GM12878 (cell line): ENCODE measurements at regions not wholly inside any gene's neighbourhood (a gene's known extent, or its start where the extent isn't known, plus 50 kb on each side); places are given as distances from the start of the nearest gene placed in this dataset.

Source experiments
- ATAC-seq: fragments of 200-7000 bp; cut with Tn5 transposase; 3 replicates; pipeline ENCODE4 v1.9.1; 2020; ENCODE audit warnings: mild to moderate bottlenecking, moderate library complexity
- BruUV-seq: library from RNA; stranded (reverse); fragments of 400-500 nt; replicated peaks from 2 replicates; lab custom pipeline; 2021; lab: Mats Ljungman, UMichigan
- CTCF ChIA-PET: fragments of 300-600 bp; sonication (Branson Sonifier 250); formaldehyde crosslinking; extraction: SDS; loops from one replicate; lab custom pipeline; 2021; ENCODE audit warnings: inconsistent platforms; lab: Yijun Ruan, JAX
- POLR2A ChIA-PET: fragments of 350-600 bp; formaldehyde crosslinking; extraction: SDS; loops from one replicate; lab custom pipeline; 2021; ENCODE audit warnings: inconsistent platforms; lab: Charles Lee
- RAD21 ChIA-PET: fragments of 300-600 bp; sonication (Branson Sonifier 250); formaldehyde crosslinking; loops from one replicate; lab custom pipeline; 2023; ENCODE audit warnings: antibody characterized with exemption; ENCODE audit not compliant: unreplicated experiment; lab: Charles Lee
- SMC1A ChIA-PET: fragments of 300-600 bp; sonication (Branson Sonifier 250); formaldehyde crosslinking; loops from one replicate; lab custom pipeline; 2023; ENCODE audit not compliant: unreplicated experiment, uncharacterized antibody; lab: Charles Lee
- DNase-seq: peaks from one replicate; pipeline ENCODE4 v3.0.0-alpha.2; 2011; ENCODE audit warnings: low read depth, low spot score
- FAIRE-seq: peaks from 3 replicates; lab custom pipeline; 2011; peaks lifted over from hg19 to GRCh38; lab: Jason Lieb, UNC
- H2AFZ ChIP-seq: 2 replicates; pipeline ENCODE4 v1.6.0; 2011; ENCODE audit warnings: low read depth, low read length, control low read depth; ENCODE audit not compliant: control insufficient read depth
- H3K27ac ChIP-seq: 2 replicates; pipeline ENCODE4 v1.5.1; 2011; ENCODE audit warnings: control low read depth; ENCODE audit not compliant: control insufficient read depth, insufficient read depth
- H3K27me3 ChIP-seq, 2 experiments: replicated peaks in 1 of 2; 2 replicates each; pipeline versions ENCODE4 v1.6.0 to v1.6.1; 2011; ENCODE audit warnings: low read length in 1 of 2; ENCODE audit not compliant: control insufficient read depth in 2 of 2, insufficient read depth in 2 of 2
- H3K36me3 ChIP-seq, 2 experiments: 2 replicates each; pipeline ENCODE4 v1.5.1; 2011; ENCODE audit warnings: low read length in 1 of 2; ENCODE audit not compliant: control insufficient read depth in 2 of 2, insufficient read depth in 2 of 2
- H3K4me1 ChIP-seq: 2 replicates; pipeline ENCODE4 v1.6.1; 2011; ENCODE audit warnings: mild to moderate bottlenecking, low read length, moderate library complexity, mixed read lengths; ENCODE audit not compliant: control insufficient read depth, insufficient read depth
- H3K4me2 ChIP-seq: 2 replicates; pipeline ENCODE4 v1.6.0; 2011; ENCODE audit warnings: control low read depth; ENCODE audit not compliant: control insufficient read depth, insufficient read depth
- H3K4me3 ChIP-seq: fragments of 200-600 bp; sonication (generic); 2 replicates; pipeline ENCODE4 v1.5.1; 2016
- H3K79me2 ChIP-seq: 2 replicates; pipeline ENCODE4 v1.6.0; 2011; ENCODE audit warnings: low read length; ENCODE audit not compliant: control insufficient read depth, insufficient read depth
- H3K9ac ChIP-seq: 2 replicates; pipeline ENCODE4 v1.8.0; 2011; ENCODE audit warnings: low read length, control low read depth, mixed read lengths; ENCODE audit not compliant: control insufficient read depth, insufficient read depth
- H3K9me3 ChIP-seq: replicated peaks from 3 replicates; pipeline ENCODE4 v1.5.1; 2011; ENCODE audit warnings: mild to moderate bottlenecking, low read length; ENCODE audit not compliant: control insufficient read depth, insufficient read depth
- H4K20me1 ChIP-seq: 2 replicates; pipeline ENCODE4 v1.6.0; 2011; ENCODE audit not compliant: control insufficient read depth, insufficient read depth
- EED ChIP-seq: sonication (generic); IDR thresholded peaks from 2 replicates; pipeline ENCODE4 v1.6.1; 2016; ENCODE audit warnings: antibody characterized with exemption, low read depth
- MAX ChIP-seq: IDR thresholded peaks from 2 replicates; pipeline ENCODE4 v1.6.1; 2012; ENCODE audit warnings: low read depth, low read length, improper control_type of control experiment
- TAF1 ChIP-seq: IDR thresholded peaks from 2 replicates; pipeline ENCODE4 v1.6.1; 2011; ENCODE audit warnings: mild to moderate bottlenecking, low read depth, low read length, borderline replicate concordance
- TARDBP ChIP-seq: IDR thresholded peaks from 2 replicates; pipeline ENCODE4 v1.6.1; 2016; ENCODE audit warnings: borderline replicate concordance
- TBL1XR1 ChIP-seq: IDR thresholded peaks from 2 replicates; pipeline ENCODE4 v1.6.1; 2012; ENCODE audit warnings: low read depth, low read length, improper control_type of control experiment
- WGBS: methylation state at CpG from one replicate; pipeline ENCODE4 v1.1.6; 2016; ENCODE audit warnings: low lambda C conversion rate; ENCODE audit not compliant: insufficient replicate concordance, insufficient coverage; ENCODE audit errors: missing lambda C conversion rate; 5-methylcytosine and 5-hydroxymethylcytosine counted together
- in situ Hi-C: fragments of 300-500 bp; cut with MboI; formaldehyde crosslinking; loops from 9 replicates; pipeline ENCODE4 v1.14.3; 2018; ENCODE audit warnings: mixed read lengths
- intact Hi-C: fragments of 100-400 bp; cut with micrococcal nuclease; formaldehyde crosslinking; loops from one replicate; pipeline ENCODE4 v1.14.2; 2022; ENCODE audit not compliant: unreplicated experiment
- TF ChIP-seq, protein P1 (sequence below): fragments of 150-350 bp; IDR thresholded peaks from 2 replicates; pipeline ENCODE4 v1.6.1; 2014; ENCODE audit warnings: mild to moderate bottlenecking, low read depth, low read length
- TF ChIP-seq, protein P2 (sequence below): fragments of 450-650 bp; IDR thresholded peaks from 2 replicates; pipeline ENCODE4 v1.6.1; 2017; ENCODE audit warnings: mild to moderate bottlenecking, low read depth, inconsistent platforms; ENCODE audit not compliant: poor library complexity, severe bottlenecking
- TF ChIP-seq, protein P3 (sequence below): fragments of 450-650 bp; formaldehyde crosslinking; IDR thresholded peaks from 2 replicates; pipeline ENCODE4 v1.4.0; 2022; ENCODE audit warnings: mild to moderate bottlenecking, moderate library complexity

DNA sequence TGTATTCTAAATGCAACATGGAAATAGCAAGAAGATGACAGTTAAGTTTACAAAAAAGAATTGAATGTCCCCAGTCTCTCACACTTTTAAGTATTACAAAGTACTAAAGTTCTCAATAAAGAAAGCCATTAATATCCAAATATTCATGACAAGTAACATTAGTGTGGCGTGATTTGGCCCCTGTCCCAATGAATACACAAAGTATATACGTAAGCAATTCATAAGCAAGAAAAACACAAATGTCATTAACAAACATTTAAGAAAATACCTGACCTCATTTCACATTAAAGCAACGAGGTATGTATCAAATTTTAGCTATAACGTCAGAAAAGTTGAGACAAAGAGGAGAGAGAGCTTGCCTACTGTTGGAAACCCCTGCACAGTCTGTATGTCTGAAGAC is 241.9 kb upstream of the IRS2 start:
- ATAC-seq (no peak), FAIRE-seq (no peak), DNase-seq (no peak)
- Histone ChIP-seq H3K4me3 (no peak overlapping the region), H3K9ac (no peak overlapping the region), H4K20me1 (no peaks in the 10 kb centered on the region), H3K9me3 (no peaks in the 10 kb centered on the region), H3K79me2 (no peaks in the 10 kb centered on the region), H3K27ac (no peak overlapping the region), H2AFZ (no peak overlapping the region), H3K36me3 (no peaks in the 10 kb centered on the region), H3K4me1 (no peaks in the 10 kb centered on the region), H3K4me2 (no peak overlapping the region), H3K27me3 (no peaks in the 10 kb centered on the region)
- ChIA-PET POLR2A (no interaction called here), SMC1A (no interaction called here), CTCF (no interaction called here)
- no TSS peak for BruUV-seq
- 1% methylated on average over 4 of the region's 4 CpGs for WGBS
- intact Hi-C loops: no loop called here
- in situ Hi-C loops: no loop called here
- TF ChIP-seq TBL1XR1: no peak
- no peak for TF ChIP-seq MAX
- TF ChIP-seq TAF1: no peak
- TF ChIP-seq, protein P1, sequence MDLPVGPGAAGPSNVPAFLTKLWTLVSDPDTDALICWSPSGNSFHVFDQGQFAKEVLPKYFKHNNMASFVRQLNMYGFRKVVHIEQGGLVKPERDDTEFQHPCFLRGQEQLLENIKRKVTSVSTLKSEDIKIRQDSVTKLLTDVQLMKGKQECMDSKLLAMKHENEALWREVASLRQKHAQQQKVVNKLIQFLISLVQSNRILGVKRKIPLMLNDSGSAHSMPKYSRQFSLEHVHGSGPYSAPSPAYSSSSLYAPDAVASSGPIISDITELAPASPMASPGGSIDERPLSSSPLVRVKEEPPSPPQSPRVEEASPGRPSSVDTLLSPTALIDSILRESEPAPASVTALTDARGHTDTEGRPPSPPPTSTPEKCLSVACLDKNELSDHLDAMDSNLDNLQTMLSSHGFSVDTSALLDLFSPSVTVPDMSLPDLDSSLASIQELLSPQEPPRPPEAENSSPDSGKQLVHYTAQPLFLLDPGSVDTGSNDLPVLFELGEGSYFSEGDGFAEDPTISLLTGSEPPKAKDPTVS: no peak
- no peak for TF ChIP-seq EED
- TF ChIP-seq, protein P2, sequence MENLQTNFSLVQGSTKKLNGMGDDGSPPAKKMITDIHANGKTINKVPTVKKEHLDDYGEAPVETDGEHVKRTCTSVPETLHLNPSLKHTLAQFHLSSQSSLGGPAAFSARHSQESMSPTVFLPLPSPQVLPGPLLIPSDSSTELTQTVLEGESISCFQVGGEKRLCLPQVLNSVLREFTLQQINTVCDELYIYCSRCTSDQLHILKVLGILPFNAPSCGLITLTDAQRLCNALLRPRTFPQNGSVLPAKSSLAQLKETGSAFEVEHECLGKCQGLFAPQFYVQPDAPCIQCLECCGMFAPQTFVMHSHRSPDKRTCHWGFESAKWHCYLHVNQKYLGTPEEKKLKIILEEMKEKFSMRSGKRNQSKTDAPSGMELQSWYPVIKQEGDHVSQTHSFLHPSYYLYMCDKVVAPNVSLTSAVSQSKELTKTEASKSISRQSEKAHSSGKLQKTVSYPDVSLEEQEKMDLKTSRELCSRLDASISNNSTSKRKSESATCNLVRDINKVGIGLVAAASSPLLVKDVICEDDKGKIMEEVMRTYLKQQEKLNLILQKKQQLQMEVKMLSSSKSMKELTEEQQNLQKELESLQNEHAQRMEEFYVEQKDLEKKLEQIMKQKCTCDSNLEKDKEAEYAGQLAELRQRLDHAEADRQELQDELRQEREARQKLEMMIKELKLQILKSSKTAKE: no peak
- TF ChIP-seq, protein P3, sequence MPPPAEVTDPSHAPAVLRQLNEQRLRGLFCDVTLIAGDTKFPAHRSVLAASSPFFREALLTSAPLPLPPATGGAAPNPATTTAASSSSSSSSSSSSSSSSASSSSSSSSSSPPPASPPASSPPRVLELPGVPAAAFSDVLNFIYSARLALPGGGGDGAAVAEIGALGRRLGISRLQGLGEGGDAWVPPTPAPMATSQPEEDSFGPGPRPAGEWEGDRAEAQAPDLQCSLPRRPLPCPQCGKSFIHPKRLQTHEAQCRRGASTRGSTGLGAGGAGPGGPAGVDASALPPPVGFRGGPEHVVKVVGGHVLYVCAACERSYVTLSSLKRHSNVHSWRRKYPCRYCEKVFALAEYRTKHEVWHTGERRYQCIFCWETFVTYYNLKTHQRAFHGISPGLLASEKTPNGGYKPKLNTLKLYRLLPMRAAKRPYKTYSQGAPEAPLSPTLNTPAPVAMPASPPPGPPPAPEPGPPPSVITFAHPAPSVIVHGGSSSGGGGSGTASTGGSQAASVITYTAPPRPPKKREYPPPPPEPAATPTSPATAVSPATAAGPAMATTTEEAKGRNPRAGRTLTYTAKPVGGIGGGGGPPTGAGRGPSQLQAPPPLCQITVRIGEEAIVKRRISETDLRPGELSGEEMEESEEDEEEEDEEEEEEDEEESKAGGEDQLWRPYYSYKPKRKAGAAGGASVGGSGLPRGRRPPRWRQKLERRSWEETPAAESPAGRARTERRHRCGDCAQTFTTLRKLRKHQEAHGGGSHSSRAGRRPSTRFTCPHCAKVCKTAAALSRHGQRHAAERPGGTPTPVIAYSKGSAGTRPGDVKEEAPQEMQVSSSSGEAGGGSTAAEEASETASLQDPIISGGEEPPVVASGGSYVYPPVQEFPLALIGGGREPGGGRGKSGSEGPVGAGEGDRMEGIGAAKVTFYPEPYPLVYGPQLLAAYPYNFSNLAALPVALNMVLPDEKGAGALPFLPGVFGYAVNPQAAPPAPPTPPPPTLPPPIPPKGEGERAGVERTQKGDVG (CRISPR knock-in tag): no peak
- no peak for TF ChIP-seq TARDBP
- TF ChIP-seq, all 136 proteins: peak for 0
- RAD21 ChIA-PET: no interaction called here
